HG03175 (cell line): ENCODE measurements at regions not wholly inside any gene's neighbourhood (a gene's known extent, or its start where the extent isn't known, plus 50 kb on each side); places are given as distances from the start of the nearest gene placed in this dataset.

Source experiments
- ATAC-seq: cut with Tn5 transposase; IDR thresholded peaks from one replicate; pipeline ENCODE4 v1.9.1; 2021; ENCODE audit warnings: mild to moderate bottlenecking, moderate library complexity; ENCODE audit not compliant: unreplicated experiment

- ATAC-seq: no peak
Measured at GRCh38 chr18:74023220-74023619, 124.4 kb downstream of the FBXO15 start.

- ATAC-seq: no peak
Measured at GRCh38 chr18:74019864-74020263, 127.8 kb downstream of the FBXO15 start.

- no peak for ATAC-seq
Measured at GRCh38 chr18:74013955-74014354, 133.7 kb downstream of the FBXO15 start.

GRCh38 chr18:74012954-74013630 lies 134.5 kb downstream of the FBXO15 start:
- ATAC-seq: no peak

GRCh38 chr18:74006143-74006542 lies 141.5 kb downstream of the FBXO15 start:
- no peak for ATAC-seq

GRCh38 chr18:74005320-74006109 lies 142.1 kb downstream of the FBXO15 start:
- ATAC-seq: no peak

- no peak for ATAC-seq
Measured at GRCh38 chr18:73992242-73993022, 155.2 kb downstream of the FBXO15 start.

GRCh38 chr18:73991570-73991969 lies 156.1 kb downstream of the FBXO15 start:
- ATAC-seq: no peak

- ATAC-seq: no peak
Measured at GRCh38 chr18:73990258-73990657, 157.4 kb downstream of the FBXO15 start.

- no peak for ATAC-seq
Measured at GRCh38 chr18:73987247-73987980, 160.2 kb downstream of the FBXO15 start.

GRCh38 chr18:73986711-73987110 lies 160.9 kb downstream of the FBXO15 start:
- ATAC-seq: no peak

GRCh38 chr18:73985855-73986625 lies 161.6 kb downstream of the FBXO15 start:
- no peak for ATAC-seq

- no peak for ATAC-seq
Measured at GRCh38 chr18:73983970-73984369, 163.7 kb downstream of the FBXO15 start.

- ATAC-seq: no peak
Measured at GRCh38 chr18:73983496-73983895, 164.1 kb downstream of the FBXO15 start.

GRCh38 chr18:73981796-73982195 lies 165.8 kb downstream of the FBXO15 start:
- ATAC-seq: no peak

GRCh38 chr18:73980289-73980979 lies 167.2 kb downstream of the FBXO15 start:
- no peak for ATAC-seq

GRCh38 chr18:73979742-73980141 lies 167.9 kb downstream of the FBXO15 start:
- no peak for ATAC-seq

GRCh38 chr18:73976433-73976832 lies 171.2 kb downstream of the FBXO15 start:
- ATAC-seq: no peak

- no peak for ATAC-seq
Measured at GRCh38 chr18:73975266-73975665, 172.4 kb downstream of the FBXO15 start.

- ATAC-seq: no peak
Measured at GRCh38 chr18:73973972-73974371, 173.7 kb downstream of the FBXO15 start.
